ENCODE measurements at regions not wholly inside any gene's neighbourhood (a gene's known extent, or its start where the extent isn't known, plus 50 kb on each side); places are given as distances from the start of the nearest gene placed in this dataset.
"Not testable (repeated sequence)": the region's sequence is repeated elsewhere in the genome, so short reads cannot be mapped to it uniquely, and the experiment has no call there.

DNA sequence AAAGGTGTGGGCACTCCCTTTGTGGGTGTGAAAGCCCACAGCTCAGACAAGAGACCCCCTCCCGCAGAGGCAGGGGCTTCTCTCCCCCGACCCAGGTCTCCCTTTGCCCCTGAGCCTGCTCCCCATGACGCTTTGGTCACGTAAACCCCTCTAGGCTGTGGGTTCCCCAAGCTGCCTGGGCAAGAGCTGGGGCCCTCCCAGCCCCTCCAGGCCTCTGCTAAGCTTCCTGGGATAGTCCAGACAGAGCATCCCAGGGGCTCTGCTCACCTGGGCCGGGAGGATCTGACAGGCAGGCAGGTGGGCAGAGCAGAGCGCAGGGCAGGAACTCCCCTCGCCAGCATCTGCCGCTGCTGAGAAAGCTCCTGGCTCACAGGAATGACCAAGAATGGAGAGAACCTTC, 177.3 kb downstream of the BANP start:
- Histone ChIP-seq H3K9me2 (ENCODE audit: insufficient read depth) (no peaks in the 10 kb centered on the region), H3K36me3 (ENCODE audit: insufficient read depth) (no peaks in the 10 kb centered on the region), H4K20me1 (replicated peaks; ENCODE audit: insufficient read depth) (no peaks in the 10 kb centered on the region), H2AFZ (no peak overlapping the region), H3K4me2 (no peak overlapping the region), H3K27ac (ENCODE audit: low read depth) (no peak overlapping the region), H3F3A (replicated peaks; ENCODE audit: low read depth) (no peaks in the 10 kb centered on the region), H3K79me2 (replicated peaks; ENCODE audit: insufficient read depth) (no peaks in the 10 kb centered on the region), H3K27me3 (ENCODE audit: insufficient read depth) (no peaks in the 10 kb centered on the region), H3K4me1 (ENCODE audit: insufficient read depth) (no peaks in the 10 kb centered on the region), H3K4me3 (no peak overlapping the region)
- Mint-ChIP-seq H3K4me1 (no peaks in the 10 kb centered on the region), H3K9me3 (no peaks in the 10 kb centered on the region), H3K4me3 (no peak overlapping the region), H3K27me3 (ENCODE audit: insufficient read depth, low read depth, poor library complexity) (no peaks in the 10 kb centered on the region), H3K27ac (no peak overlapping the region), H3K36me3 (ENCODE audit: low read depth) (no peaks in the 10 kb centered on the region)
- DNase-seq (ENCODE audit: low spot score) = no peak
- TF ChIP-seq ZNF114 (CRISPR knock-in tag; IDR thresholded peaks at IDR 0.05) (no peak), STAT1 (IDR thresholded peaks at IDR 0.05; ENCODE audit: unreplicated experiment) (no peak), CREB1 (CRISPR knock-in tag; IDR thresholded peaks at IDR 0.05; ENCODE audit: low read depth) (no peak), EZH2 (IDR thresholded peaks at IDR 0.05; ENCODE audit: low read depth, unreplicated experiment) (no peak), NANOG (IDR thresholded peaks at IDR 0.05; ENCODE audit: borderline replicate concordance) (no peak)
- TF ChIP-seq, protein P1, sequence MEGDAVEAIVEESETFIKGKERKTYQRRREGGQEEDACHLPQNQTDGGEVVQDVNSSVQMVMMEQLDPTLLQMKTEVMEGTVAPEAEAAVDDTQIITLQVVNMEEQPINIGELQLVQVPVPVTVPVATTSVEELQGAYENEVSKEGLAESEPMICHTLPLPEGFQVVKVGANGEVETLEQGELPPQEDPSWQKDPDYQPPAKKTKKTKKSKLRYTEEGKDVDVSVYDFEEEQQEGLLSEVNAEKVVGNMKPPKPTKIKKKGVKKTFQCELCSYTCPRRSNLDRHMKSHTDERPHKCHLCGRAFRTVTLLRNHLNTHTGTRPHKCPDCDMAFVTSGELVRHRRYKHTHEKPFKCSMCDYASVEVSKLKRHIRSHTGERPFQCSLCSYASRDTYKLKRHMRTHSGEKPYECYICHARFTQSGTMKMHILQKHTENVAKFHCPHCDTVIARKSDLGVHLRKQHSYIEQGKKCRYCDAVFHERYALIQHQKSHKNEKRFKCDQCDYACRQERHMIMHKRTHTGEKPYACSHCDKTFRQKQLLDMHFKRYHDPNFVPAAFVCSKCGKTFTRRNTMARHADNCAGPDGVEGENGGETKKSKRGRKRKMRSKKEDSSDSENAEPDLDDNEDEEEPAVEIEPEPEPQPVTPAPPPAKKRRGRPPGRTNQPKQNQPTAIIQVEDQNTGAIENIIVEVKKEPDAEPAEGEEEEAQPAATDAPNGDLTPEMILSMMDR (conservative IDR thresholded peaks at IDR 0.05; ENCODE audit: low read depth in 2 of 2) = no peak
- TF ChIP-seq, protein P2, sequence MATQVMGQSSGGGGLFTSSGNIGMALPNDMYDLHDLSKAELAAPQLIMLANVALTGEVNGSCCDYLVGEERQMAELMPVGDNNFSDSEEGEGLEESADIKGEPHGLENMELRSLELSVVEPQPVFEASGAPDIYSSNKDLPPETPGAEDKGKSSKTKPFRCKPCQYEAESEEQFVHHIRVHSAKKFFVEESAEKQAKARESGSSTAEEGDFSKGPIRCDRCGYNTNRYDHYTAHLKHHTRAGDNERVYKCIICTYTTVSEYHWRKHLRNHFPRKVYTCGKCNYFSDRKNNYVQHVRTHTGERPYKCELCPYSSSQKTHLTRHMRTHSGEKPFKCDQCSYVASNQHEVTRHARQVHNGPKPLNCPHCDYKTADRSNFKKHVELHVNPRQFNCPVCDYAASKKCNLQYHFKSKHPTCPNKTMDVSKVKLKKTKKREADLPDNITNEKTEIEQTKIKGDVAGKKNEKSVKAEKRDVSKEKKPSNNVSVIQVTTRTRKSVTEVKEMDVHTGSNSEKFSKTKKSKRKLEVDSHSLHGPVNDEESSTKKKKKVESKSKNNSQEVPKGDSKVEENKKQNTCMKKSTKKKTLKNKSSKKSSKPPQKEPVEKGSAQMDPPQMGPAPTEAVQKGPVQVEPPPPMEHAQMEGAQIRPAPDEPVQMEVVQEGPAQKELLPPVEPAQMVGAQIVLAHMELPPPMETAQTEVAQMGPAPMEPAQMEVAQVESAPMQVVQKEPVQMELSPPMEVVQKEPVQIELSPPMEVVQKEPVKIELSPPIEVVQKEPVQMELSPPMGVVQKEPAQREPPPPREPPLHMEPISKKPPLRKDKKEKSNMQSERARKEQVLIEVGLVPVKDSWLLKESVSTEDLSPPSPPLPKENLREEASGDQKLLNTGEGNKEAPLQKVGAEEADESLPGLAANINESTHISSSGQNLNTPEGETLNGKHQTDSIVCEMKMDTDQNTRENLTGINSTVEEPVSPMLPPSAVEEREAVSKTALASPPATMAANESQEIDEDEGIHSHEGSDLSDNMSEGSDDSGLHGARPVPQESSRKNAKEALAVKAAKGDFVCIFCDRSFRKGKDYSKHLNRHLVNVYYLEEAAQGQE (IDR thresholded peaks at IDR 0.05; ENCODE audit: unreplicated experiment) = no peak
- no peak for ATAC-seq

DNA sequence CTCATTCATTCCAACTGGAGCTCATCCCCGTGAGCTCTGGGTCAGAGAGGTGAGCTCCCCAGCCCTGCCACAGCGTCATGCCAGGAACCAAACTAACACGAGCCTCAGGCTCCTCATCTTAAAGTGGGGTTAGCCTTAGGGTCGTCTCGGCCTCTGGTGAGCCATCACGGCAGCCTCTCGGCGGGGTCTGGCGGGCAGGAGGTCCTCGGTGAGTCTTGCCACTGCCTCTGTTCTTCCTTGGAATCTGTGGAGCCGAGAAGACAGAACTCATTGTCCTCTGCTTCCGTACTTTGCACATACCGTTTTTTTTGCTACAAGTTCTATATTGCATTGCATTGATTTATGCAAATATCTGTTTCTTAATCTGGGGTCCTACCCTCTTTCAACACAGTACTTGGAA, 177.9 kb downstream of the BANP start:
- not testable (repeated sequence) for H2AFZ ChIP-seq; H3K4me1 ChIP-seq (ENCODE audit: insufficient read depth); H3K27me3 ChIP-seq (ENCODE audit: insufficient read depth); H3K4me2 ChIP-seq; H3K36me3 Mint-ChIP-seq (ENCODE audit: low read depth); H4K20me1 ChIP-seq (replicated peaks; ENCODE audit: insufficient read depth); H3K27me3 Mint-ChIP-seq (ENCODE audit: insufficient read depth, low read depth, poor library complexity); H3K27ac Mint-ChIP-seq; DNase-seq (ENCODE audit: low spot score); H3K36me3 ChIP-seq (ENCODE audit: insufficient read depth); H3K9me3 Mint-ChIP-seq; H3F3A ChIP-seq (replicated peaks; ENCODE audit: low read depth); H3K9me2 ChIP-seq (ENCODE audit: insufficient read depth); ATAC-seq; H3K79me2 ChIP-seq (replicated peaks; ENCODE audit: insufficient read depth); H3K4me3 ChIP-seq; H3K4me1 Mint-ChIP-seq; H3K27ac ChIP-seq (ENCODE audit: low read depth); H3K4me3 Mint-ChIP-seq
